Gastrocnemius medialis (tissue), 4 donors: ENCODE measurements at regions not wholly inside any gene's neighbourhood (a gene's known extent, or its start where the extent isn't known, plus 50 kb on each side); places are given as distances from the start of the nearest gene placed in this dataset.
"Not testable (repeated sequence)": the region's sequence is repeated elsewhere in the genome, so short reads cannot be mapped to it uniquely, and the experiment has no call there.

Source experiments
- CTCF ChIP-seq, 5 experiments: fragments of 450-650 bp in 3 of 5; fragments of 200-600 bp in 2 of 5; sonication (generic) in 2 of 5; IDR thresholded peaks in 4 of 5; conservative IDR thresholded peaks in 1 of 5; 1 replicate in 4 of 5; 2 replicates in 1 of 5; pipeline ENCODE4 v1.5.1; 2016 to 2019; ENCODE audit warnings: antibody characterized with exemption in 5 of 5, mild to moderate bottlenecking in 3 of 5, moderate library complexity in 3 of 5
- POLR2A ChIP-seq, 2 donors: fragments of 450-650 bp; IDR thresholded peaks; one replicate each; pipeline ENCODE4 v1.6.1; 2017; ENCODE audit warnings: antibody characterized with exemption in 2 of 2, mild to moderate bottlenecking in 2 of 2, moderate library complexity in 2 of 2

GRCh38 chr7:52541198-52541765 is 494.2 kb upstream of the POM121L12 start:
- not testable (repeated sequence) for TF ChIP-seq CTCF (IDR thresholded peaks at IDR 0.05 in 4 of 5, conservative IDR thresholded peaks at IDR 0.05 in 1 of 5); POLR2A (IDR thresholded peaks at IDR 0.05)
